ENCODE measurements at regions not wholly inside any gene's neighbourhood (a gene's known extent, or its start where the extent isn't known, plus 50 kb on each side); places are given as distances from the start of the nearest gene placed in this dataset.

GRCh38 chr2:64831134-64831976, 157.8 kb upstream of the SLC1A4 start:
- peak; percentile 97 for DNase-seq (ENCODE audit: low read depth)
- no peak overlapping the region for H3K4me3 ChIP-seq (ENCODE audit: control insufficient read depth, low read depth, low read length)
- TF ChIP-seq CTCF (conservative IDR thresholded peaks at IDR 0.05; ENCODE audit: control insufficient read depth, insufficient read depth, low read depth, low read length), result peak; percentile 98

GRCh38 chr2:64831977-64832328, 157.2 kb upstream of the SLC1A4 start:
- DNase-seq (ENCODE audit: low read depth), result no peak
- H3K4me3 ChIP-seq (ENCODE audit: control insufficient read depth, low read depth, low read length), result no peak overlapping the region
- TF ChIP-seq CTCF (conservative IDR thresholded peaks at IDR 0.05; ENCODE audit: control insufficient read depth, insufficient read depth, low read depth, low read length), result no peak

GRCh38 chr2:64832936-64833335, 156.3 kb upstream of the SLC1A4 start:
- no peak for TF ChIP-seq CTCF (conservative IDR thresholded peaks at IDR 0.05; ENCODE audit: control insufficient read depth, insufficient read depth, low read depth, low read length)
- H3K4me3 ChIP-seq (ENCODE audit: control insufficient read depth, low read depth, low read length), result no peak overlapping the region
- no peak for DNase-seq (ENCODE audit: low read depth)

GRCh38 chr2:64836566-64836965, 152.6 kb upstream of the SLC1A4 start:
- no peak for TF ChIP-seq CTCF (conservative IDR thresholded peaks at IDR 0.05; ENCODE audit: control insufficient read depth, insufficient read depth, low read depth, low read length)
- H3K4me3 ChIP-seq (ENCODE audit: control insufficient read depth, low read depth, low read length), result no peak overlapping the region
- DNase-seq (ENCODE audit: low read depth), result no peak

- no peak for TF ChIP-seq CTCF (conservative IDR thresholded peaks at IDR 0.05; ENCODE audit: control insufficient read depth, insufficient read depth, low read depth, low read length)
- peak; percentile 92 for DNase-seq (ENCODE audit: low read depth)
These were observed 152.0 kb upstream of the SLC1A4 start for GRCh38 chr2:64837116-64837731.

GRCh38 chr2:64837925-64838641, 151.1 kb upstream of the SLC1A4 start:
- TF ChIP-seq CTCF (conservative IDR thresholded peaks at IDR 0.05; ENCODE audit: control insufficient read depth, insufficient read depth, low read depth, low read length), result no peak
- DNase-seq (ENCODE audit: low read depth), result peak; percentile 91
- H3K4me3 ChIP-seq (ENCODE audit: control insufficient read depth, low read depth, low read length), result no peak overlapping the region

More at GRCh38 chr2:64837116-64837731, 152.0 kb upstream of the SLC1A4 start:
- no peak overlapping the region for H3K4me3 ChIP-seq (ENCODE audit: control insufficient read depth, low read depth, low read length)
